Right ventricle myocardium inferior (tissue), 1 donor: ENCODE measurements at regions not wholly inside any gene's neighbourhood (a gene's known extent, or its start where the extent isn't known, plus 50 kb on each side); places are given as distances from the start of the nearest gene placed in this dataset.

ENCODE experiments used
- ATAC-seq: fragments of 200-7000 bp; cut with Tn5 transposase; one replicate; pipeline ENCODE4 v1.9.1; 2020; ENCODE audit warnings: mild to moderate bottlenecking, moderate library complexity
- DNase-seq: peaks from one replicate; pipeline ENCODE4 v3.0.0; 2021; ENCODE audit errors: missing footprints
- intact Hi-C: fragments of 100-400 bp; cut with DNase I; formaldehyde crosslinking; loops from one replicate; pipeline ENCODE4 v1.11.0; 2022
- donor health status: DM: no; HTN: yes; CAD: no; lungs with severe emphysema.

DNA sequence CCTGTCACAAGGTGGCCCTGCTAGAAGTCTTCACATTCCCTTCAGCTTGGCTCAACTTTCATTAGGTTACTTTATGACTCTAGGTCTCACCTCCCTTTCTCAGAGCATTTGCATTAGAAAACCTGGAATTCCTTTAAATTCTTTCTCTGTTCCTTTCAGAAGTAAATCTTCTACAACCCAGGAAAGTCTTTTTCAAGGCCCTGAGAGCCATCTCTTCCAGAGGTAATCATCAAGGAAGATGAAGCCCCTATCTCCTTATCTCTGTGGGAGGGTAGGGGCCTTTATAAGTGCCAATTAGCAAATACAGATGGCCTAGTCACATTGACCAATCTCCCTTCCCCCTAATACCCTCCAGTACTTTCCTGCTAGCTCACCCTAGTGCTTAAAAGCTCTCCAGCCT, 848.0 kb upstream of the FAM98A start:
- ATAC-seq (no peak), DNase-seq (no peak)
- intact Hi-C loops, result no loop called here

- intact Hi-C loops, result no loop called here
- ATAC-seq (no peak), DNase-seq (no peak)
Observed at GRCh38 chr2:34423301-34423700, 824.2 kb upstream of the FAM98A start.

GRCh38 chr2:34419856-34420255, 820.8 kb upstream of the FAM98A start:
- ATAC-seq (no peak), DNase-seq (no peak)
- intact Hi-C loops, result no loop called here

GRCh38 chr2:34416856-34417255, 817.8 kb upstream of the FAM98A start:
- DNase-seq (no peak), ATAC-seq (no peak)
- intact Hi-C loops, result no loop called here

GRCh38 chr2:34414856-34415255, 815.8 kb upstream of the FAM98A start:
- intact Hi-C loops, result no loop called here
- DNase-seq (no peak), ATAC-seq (no peak)

DNA sequence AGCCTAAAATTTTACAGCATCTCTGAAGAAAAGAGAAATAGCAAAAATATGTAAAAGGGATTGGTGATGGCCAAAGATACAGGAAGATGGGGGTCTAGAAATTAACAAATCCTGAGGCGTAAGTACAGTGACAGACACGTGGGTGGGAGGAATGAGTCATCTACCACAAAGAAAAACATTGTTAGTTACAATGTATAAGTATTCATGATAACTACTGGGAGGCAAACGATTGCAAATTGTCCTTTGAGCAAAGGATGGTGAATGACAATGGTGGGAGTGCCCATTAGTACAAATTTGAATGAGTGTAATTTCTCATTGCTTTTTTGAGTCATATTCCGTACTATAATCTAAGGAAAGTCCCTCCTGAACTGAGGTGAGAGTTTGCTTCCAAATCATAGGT, 809.0 kb upstream of the FAM98A start:
- no peak for DNase-seq
- ATAC-seq, result no peak
- intact Hi-C loops, result no loop called here

DNA sequence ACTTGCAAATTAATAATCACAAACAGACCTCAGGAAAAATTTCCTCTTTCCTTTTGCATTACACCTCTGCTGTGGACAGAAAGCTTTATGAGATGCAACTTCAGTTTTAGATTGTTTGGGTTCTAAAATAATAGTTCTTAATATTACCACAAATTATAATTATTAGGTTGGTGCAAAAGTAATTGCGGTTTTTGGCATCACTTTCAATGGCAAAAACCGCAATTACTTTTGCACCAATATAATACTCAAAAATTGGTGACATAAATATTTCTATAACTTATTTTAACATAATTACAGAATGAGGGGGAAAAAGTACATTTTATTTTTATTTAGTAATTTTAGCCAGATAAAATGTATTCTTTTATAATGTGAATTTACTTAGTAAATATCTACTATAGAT, 804.4 kb upstream of the FAM98A start:
- no peak for DNase-seq
- no peak for ATAC-seq
- intact Hi-C loops, result no loop called here

DNA sequence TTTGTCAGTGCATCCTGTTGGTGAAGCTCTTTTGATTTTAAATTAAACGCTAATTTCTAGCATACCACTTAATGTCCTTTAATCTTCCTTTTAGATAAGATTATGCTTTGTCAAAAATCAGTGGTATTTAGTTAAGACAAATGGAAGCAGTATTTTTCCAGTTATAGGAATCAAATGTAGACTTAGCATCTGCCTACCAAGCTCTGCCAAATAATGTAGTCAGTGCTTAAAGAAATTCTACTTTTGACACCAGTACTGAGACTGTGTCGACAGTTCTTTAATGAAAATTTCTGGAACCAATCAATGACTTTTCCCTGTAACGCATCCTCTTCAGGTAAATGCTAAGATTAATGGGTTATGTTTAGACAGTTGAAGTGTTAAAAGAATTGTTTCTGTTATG, 803.3 kb upstream of the FAM98A start:
- intact Hi-C loops, result no loop called here
- no peak for DNase-seq
- ATAC-seq, result no peak

DNA sequence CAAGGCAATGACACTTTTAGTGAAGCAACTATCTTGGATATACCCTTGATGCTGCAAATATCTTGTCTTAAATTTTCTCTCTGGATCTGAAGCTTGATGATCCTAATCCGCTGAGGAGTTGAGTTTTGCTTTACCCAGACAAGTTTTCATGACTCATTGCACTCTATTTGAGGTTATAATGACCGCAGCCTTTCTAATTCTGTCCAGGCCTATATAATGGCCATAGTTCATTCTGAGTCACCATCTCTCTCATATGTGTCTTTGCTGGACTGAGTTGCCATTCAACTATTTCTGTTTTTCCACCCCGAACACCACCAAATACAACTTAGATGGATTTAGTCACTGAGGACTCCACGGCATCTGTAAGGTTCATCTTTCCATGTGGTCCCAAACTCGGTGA, 802.1 kb upstream of the FAM98A start:
- no peak for DNase-seq
- no peak for ATAC-seq
- intact Hi-C loops, result no loop called here

DNA sequence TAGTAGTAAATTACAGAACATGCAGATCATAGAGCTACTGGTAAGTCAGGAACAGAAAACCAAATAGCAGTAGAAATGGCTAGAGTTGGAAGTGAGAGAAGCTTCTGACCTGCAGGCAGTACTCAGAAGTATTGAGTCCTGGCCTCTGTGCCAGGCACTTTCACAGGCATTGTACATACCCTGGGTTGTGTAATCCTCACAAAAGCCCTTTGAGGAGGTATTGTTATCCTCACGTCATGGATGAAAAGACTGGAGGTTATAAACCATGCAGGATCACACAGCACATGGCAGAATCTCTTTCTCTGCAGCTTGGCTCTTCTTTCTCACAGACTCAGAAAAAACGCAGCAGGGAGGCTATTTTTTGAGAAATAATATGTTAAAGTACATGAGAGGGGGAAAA, 789.3 kb upstream of the FAM98A start:
- intact Hi-C loops, result no loop called here
- ATAC-seq, result no peak
- no peak for DNase-seq

DNA sequence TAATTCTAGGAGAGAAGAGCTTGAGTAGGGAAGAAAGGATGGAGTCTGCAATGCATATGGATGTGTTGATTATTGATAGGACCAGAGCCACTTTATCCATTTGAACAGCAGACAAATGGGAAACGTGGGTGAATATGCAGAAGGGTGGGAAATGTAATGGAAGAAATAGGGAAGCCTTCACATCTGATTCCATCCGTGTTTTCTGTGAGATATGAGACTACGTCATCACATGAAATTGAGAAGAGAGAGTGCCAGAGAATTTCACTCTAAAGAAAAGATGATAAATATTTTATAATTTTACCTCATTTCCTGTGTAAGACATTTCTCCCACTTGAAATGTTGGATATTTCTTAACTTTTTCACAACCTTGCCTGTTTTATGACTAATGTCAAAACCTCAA, 788.4 kb upstream of the FAM98A start:
- intact Hi-C loops, result no loop called here
- ATAC-seq, result no peak
- no peak for DNase-seq

DNA sequence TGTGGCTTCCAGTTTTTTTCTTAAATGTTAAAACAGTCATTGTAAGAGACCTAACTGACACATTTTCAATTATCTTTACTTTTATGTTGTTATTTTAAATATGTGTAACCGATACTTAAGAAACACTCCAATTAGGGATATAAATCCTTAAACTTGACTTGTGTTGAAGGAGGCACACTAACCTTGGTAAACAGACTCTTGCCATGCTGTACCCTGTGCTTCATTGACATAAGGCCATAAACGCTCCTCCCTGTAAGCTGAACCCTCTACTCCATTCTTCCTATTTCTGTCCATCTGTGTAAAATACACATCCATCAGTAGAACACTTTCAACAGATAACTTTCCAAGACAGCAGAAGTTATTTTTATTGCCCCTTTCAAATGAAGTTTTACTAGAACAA, 780.5 kb upstream of the FAM98A start:
- ATAC-seq, result no peak
- intact Hi-C loops, result no loop called here
- DNase-seq, result no peak

DNA sequence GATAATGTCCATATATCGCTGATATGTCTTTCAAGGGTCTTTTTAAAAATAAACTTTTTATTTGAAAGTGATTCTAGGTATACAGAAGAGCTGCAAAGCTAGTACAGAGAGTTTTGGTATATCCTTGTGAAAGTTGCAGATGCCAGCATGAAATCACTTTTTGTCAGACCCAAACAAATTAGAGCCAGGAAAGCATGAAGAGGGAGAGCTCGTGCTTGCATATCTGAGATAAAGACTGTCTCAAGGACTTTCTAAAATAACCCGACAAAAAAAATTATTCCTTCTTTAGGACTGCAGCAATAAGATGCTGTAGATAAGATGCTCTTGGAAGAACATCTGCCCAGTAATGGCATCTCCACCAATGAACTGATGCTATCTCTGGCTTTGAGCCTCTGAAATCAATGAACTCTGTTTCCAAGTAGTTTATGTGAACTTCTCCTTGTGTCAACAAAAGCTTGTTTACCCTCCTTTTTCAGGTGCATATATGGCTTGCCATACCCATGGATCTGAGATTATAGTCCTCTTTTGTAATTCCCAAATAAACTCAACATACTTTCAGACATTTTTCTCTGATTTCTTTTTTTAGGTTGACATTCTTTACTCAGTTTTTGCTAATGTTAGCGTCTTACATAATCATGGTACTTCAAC, 774.6 kb upstream of the FAM98A start:
- ATAC-seq (no peak), DNase-seq (no peak)
- intact Hi-C loops, result no loop called here

- DNase-seq, result no peak
- intact Hi-C loops, result no loop called here
- no peak for ATAC-seq
Observed at GRCh38 chr2:34372967-34373366, 773.9 kb upstream of the FAM98A start.

GRCh38 chr2:34371711-34372110, 772.6 kb upstream of the FAM98A start:
- DNase-seq, result no peak
- intact Hi-C loops, result no loop called here
- ATAC-seq, result no peak

DNA sequence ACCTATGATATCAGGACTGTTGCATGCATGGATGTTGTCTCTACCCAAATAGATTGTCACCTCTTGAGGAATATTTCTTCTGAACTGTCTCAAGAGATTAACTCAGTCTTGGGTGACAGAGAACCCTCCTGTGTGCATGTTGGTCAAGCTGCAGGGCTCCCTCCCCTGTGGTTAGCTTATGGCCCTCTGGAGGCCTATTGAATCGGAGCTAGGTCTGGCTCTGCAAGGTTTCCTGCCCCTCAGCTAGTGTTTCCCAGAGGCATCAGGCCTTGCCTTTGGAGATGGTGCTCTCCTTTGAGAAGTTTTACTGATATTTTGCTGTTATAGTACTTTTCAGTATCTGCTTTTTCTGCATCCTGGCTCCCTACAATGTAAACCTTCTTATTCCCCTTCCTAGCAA, 769.2 kb upstream of the FAM98A start:
- intact Hi-C loops, result no loop called here
- ATAC-seq (no peak), DNase-seq (no peak)

DNA sequence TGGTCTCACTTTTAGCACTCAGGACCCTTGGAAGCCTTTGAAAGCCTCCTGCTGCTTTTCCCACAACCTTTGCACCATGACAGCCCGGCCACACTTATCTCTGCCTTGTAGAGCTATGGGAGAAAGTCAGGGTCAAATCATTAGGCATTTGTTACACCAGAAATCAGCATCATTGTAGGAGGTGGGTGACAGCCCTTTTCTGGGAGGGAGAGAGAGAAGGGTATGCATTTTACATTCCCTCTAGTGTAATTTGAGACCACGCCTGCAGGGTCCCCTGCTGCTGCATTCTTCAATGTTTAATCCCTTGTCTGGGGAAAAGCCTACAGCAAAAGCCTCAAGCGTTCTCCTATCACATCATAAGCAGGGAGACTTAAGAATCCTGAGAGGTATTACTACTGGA, 766.8 kb upstream of the FAM98A start:
- no peak for ATAC-seq
- intact Hi-C loops, result no loop called here
- no peak for DNase-seq

- intact Hi-C loops, result no loop called here
- no peak for ATAC-seq
- DNase-seq, result no peak
Observed at GRCh38 chr2:34365512-34365911, 766.4 kb upstream of the FAM98A start.

- intact Hi-C loops, result no loop called here
- DNase-seq, result no peak
- ATAC-seq, result no peak
Observed at GRCh38 chr2:34353509-34354113, 754.5 kb upstream of the FAM98A start.

DNA sequence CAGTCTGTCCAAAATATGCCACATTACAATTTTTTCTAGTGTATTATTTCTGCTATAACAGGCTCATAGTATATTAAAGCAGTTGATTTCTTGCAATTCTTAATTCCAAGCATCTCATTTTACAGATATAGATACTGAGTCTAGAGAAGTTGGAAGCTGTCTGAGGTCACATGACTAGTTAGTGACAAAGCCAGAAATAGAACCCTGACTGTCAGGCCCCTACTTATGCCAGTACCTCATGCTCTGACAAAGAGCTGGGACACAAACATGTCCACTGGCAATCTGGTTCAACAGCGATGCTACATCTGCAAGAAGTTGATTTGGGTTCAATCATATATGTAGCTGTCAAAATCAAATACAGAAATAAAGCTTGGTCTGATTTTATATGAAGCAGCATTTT, 750.4 kb upstream of the FAM98A start:
- intact Hi-C loops, result no loop called here
- no peak for DNase-seq
- ATAC-seq, result no peak

DNA sequence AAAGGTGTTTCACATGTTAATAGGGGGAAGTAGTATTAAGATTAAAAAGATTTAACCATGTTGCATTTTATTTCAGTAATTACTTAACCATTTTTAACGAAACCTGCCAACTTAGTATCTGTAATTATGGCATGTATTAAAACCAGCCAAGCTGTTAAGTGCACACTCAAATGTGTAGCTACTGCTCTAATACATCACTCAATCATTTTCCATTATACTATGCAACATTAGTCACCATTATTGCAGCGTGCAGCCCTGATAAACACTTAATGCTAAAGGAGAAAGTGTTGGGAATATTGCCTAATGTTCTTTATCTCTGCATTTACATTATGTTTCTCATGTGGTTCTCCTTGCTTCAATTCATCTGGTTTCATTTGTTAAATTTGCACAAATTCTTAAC, 745.9 kb upstream of the FAM98A start:
- DNase-seq (no peak), ATAC-seq (no peak)
- intact Hi-C loops, result no loop called here
